Neuronal stem cell (in vitro differentiated cells): ENCODE measurements at regions not wholly inside any gene's neighbourhood (a gene's known extent, or its start where the extent isn't known, plus 50 kb on each side); places are given as distances from the start of the nearest gene placed in this dataset.

Experiments
- DNase-seq: peaks from one replicate; pipeline ENCODE4 v3.0.0-alpha.2; 2013; ENCODE audit warnings: low spot score
- H2AFZ ChIP-seq: one replicate; pipeline ENCODE4 v1.6.1; 2013; ENCODE audit warnings: mild to moderate bottlenecking, low read length, inconsistent platforms
- H2AK5ac ChIP-seq: 2 replicates; pipeline ENCODE4 v1.6.1; 2013; ENCODE audit warnings: low read depth, mild to moderate bottlenecking, inconsistent platforms, low read length, moderate library complexity, mixed read lengths
- H2BK120ac ChIP-seq: 2 replicates; pipeline ENCODE4 v1.6.1; 2013; ENCODE audit warnings: low read depth, mild to moderate bottlenecking, inconsistent platforms, low read length, moderate library complexity, mixed read lengths
- H2BK12ac ChIP-seq: one replicate; pipeline ENCODE4 v1.6.1; 2013; ENCODE audit warnings: low read length, inconsistent platforms
- H2BK15ac ChIP-seq: 2 replicates; pipeline ENCODE4 v1.6.1; 2013; ENCODE audit warnings: mild to moderate bottlenecking, low read length, inconsistent platforms, mixed read lengths
- H2BK5ac ChIP-seq: one replicate; pipeline ENCODE4 v1.6.1; 2013; ENCODE audit warnings: inconsistent platforms, mild to moderate bottlenecking, low read length, moderate library complexity
- H3K14ac ChIP-seq: one replicate; pipeline ENCODE4 v1.6.1; 2013; ENCODE audit warnings: low read length, inconsistent platforms
- H3K18ac ChIP-seq: 2 replicates; pipeline ENCODE4 v1.6.1; 2013; ENCODE audit warnings: low read length, inconsistent platforms
- H3K23ac ChIP-seq: 2 replicates; pipeline ENCODE4 v1.6.1; 2013; ENCODE audit warnings: low read depth, mild to moderate bottlenecking, mixed read lengths, low read length, inconsistent platforms; ENCODE audit not compliant: poor library complexity
- H3K27ac ChIP-seq: replicated peaks from 3 replicates; pipeline ENCODE4 v1.5.1; 2013; ENCODE audit warnings: low read length, inconsistent platforms
- H3K27me3 ChIP-seq, 3 experiments: 2 replicates each; pipeline ENCODE4 v1.6.1; 2013; ENCODE audit warnings: low read length in 3 of 3, mild to moderate bottlenecking in 2 of 3, inconsistent platforms in 1 of 3, low read depth in 1 of 3, mixed read lengths in 1 of 3, moderate library complexity in 1 of 3; ENCODE audit not compliant: control insufficient read depth in 3 of 3, insufficient read depth in 3 of 3
- H3K36me3 ChIP-seq, 2 donors: replicated peaks in 1 of 2; 2 replicates each; pipeline ENCODE4 v1.6.1; 2013; ENCODE audit warnings: low read length in 2 of 2; ENCODE audit not compliant: control insufficient read depth in 2 of 2, insufficient read depth in 2 of 2
- H3K4ac ChIP-seq: 2 replicates; pipeline ENCODE4 v1.6.1; 2013; ENCODE audit warnings: inconsistent platforms, mild to moderate bottlenecking, low read length, moderate library complexity
- H3K4me1 ChIP-seq, 2 donors: 1 replicate in 1 of 2; 2 replicates in 1 of 2; pipeline ENCODE4 v1.6.1; 2013; ENCODE audit warnings: low read length in 2 of 2, low read depth in 1 of 2; ENCODE audit not compliant: control insufficient read depth in 2 of 2, insufficient read depth in 1 of 2
- H3K4me2 ChIP-seq: one replicate; pipeline ENCODE4 v1.6.1; 2013; ENCODE audit warnings: mild to moderate bottlenecking, low read length, inconsistent platforms; ENCODE audit not compliant: insufficient read depth, poor library complexity, severe bottlenecking
- H3K4me3 ChIP-seq, 2 donors: 2 replicates each; pipeline ENCODE4 v1.5.1; 2013; ENCODE audit warnings: low read length in 2 of 2, mild to moderate bottlenecking in 2 of 2, inconsistent platforms in 1 of 2, moderate library complexity in 1 of 2
- H3K79me1 ChIP-seq: one replicate; pipeline ENCODE4 v1.6.1; 2013; ENCODE audit warnings: low read depth, mild to moderate bottlenecking, inconsistent platforms, low read length, moderate library complexity
- H3K9ac ChIP-seq: one replicate; pipeline ENCODE4 v1.6.1; 2013; ENCODE audit warnings: mild to moderate bottlenecking, low read depth, low read length, inconsistent platforms; ENCODE audit not compliant: poor library complexity
- H3K9me3 ChIP-seq, 2 donors: replicated peaks in 1 of 2; 2 replicates each; pipeline versions ENCODE3 to v1.6.1; 2013; ENCODE audit warnings: low read length in 2 of 2, mild to moderate bottlenecking in 2 of 2, inconsistent platforms in 1 of 2, low read depth in 1 of 2, mixed read lengths in 1 of 2, moderate library complexity in 1 of 2; ENCODE audit not compliant: control insufficient read depth in 2 of 2, insufficient read depth in 1 of 2
- H4K8ac ChIP-seq: one replicate; pipeline ENCODE4 v1.6.1; 2013; ENCODE audit warnings: low read depth, mild to moderate bottlenecking, inconsistent platforms, low read length, moderate library complexity
- H4K91ac ChIP-seq: one replicate; pipeline ENCODE4 v1.6.1; 2013; ENCODE audit warnings: low read length, low read depth, mild to moderate bottlenecking, inconsistent platforms; ENCODE audit not compliant: poor library complexity
- WGBS, 2 donors: extraction: QIAGEN DNeasy Blood & Tissue Kit; methylation state at CpG; one replicate each; pipeline ENCODE4 v1.1.7; 2013; ENCODE audit warnings: missing lambda C conversion rate in 2 of 2, mixed read lengths in 1 of 2; ENCODE audit not compliant: insufficient read length in 2 of 2, insufficient replicate concordance in 1 of 2; ENCODE audit errors: extremely low coverage in 2 of 2; 5-methylcytosine and 5-hydroxymethylcytosine counted together

GRCh38 chr2:126817172-126817571 lies 81.5 kb upstream of the TEX51 start:
- Histone ChIP-seq H3K23ac (no peak overlapping the region), H3K9me3 (no peaks in the 10 kb centered on the region), H3K79me1 (no peaks in the 10 kb centered on the region), H3K27me3 (no peaks in the 10 kb centered on the region), H3K36me3 (no peaks in the 10 kb centered on the region), H3K27ac (no peak overlapping the region), H3K9ac (no peak overlapping the region), H4K8ac (no peak overlapping the region), H3K4me2 (no peak overlapping the region), H2AFZ (no peak overlapping the region), H3K4me1 (no peaks in the 10 kb centered on the region), H3K4me3 (no peak overlapping the region), H2BK12ac (no peak overlapping the region), H3K4ac (no peak overlapping the region), H4K91ac (no peak overlapping the region), H2BK5ac (no peak overlapping the region), H2BK120ac (no peak overlapping the region), H3K18ac (no peak overlapping the region), H2BK15ac (no peak overlapping the region), H2AK5ac (no peak overlapping the region), H3K14ac (no peak overlapping the region)
- no CpG with 5 or more reads among the region's 3 CpGs for WGBS, 2 donors
- DNase-seq: no peak

- WGBS, 2 donors: no CpG with 5 or more reads among the region's 8 CpGs
- DNase-seq: no peak
- Histone ChIP-seq H3K9ac (no peak overlapping the region), H3K4me3 (no peak overlapping the region), H2BK15ac (no peak overlapping the region), H3K23ac (no peak overlapping the region), H2AFZ (no peak overlapping the region), H3K14ac (no peak overlapping the region), H3K18ac (no peak overlapping the region), H2BK5ac (no peak overlapping the region), H3K27me3 (no peaks in the 10 kb centered on the region), H2AK5ac (no peak overlapping the region), H4K91ac (no peak overlapping the region), H3K4me2 (no peak overlapping the region), H3K27ac (no peak overlapping the region), H3K79me1 (no peaks in the 10 kb centered on the region), H3K36me3 (no peaks in the 10 kb centered on the region), H4K8ac (no peak overlapping the region), H3K4me1 (no peaks in the 10 kb centered on the region), H3K4ac (no peak overlapping the region), H2BK12ac (no peak overlapping the region), H2BK120ac (no peak overlapping the region), H3K9me3 (no peaks in the 10 kb centered on the region)
Measured at GRCh38 chr2:126822115-126822514, 76.6 kb upstream of the TEX51 start.

- no CpG with 5 or more reads among the region's 5 CpGs for WGBS, 2 donors
- H3K23ac ChIP-seq: no peak overlapping the region
Measured at GRCh38 chr2:126822921-126823320, 75.8 kb upstream of the TEX51 start.

GRCh38 chr2:126823951-126824350 lies 74.7 kb upstream of the TEX51 start:
- Histone ChIP-seq H3K27me3 (no peaks in the 10 kb centered on the region), H2BK5ac (no peak overlapping the region), H3K36me3 (no peaks in the 10 kb centered on the region), H3K4me2 (no peak overlapping the region), H3K9ac (no peak overlapping the region), H2BK15ac (no peak overlapping the region), H2BK12ac (no peak overlapping the region), H3K4me3 (no peak overlapping the region), H4K8ac (no peak overlapping the region), H4K91ac (no peak overlapping the region), H3K27ac (no peak overlapping the region), H3K4me1 (peaks cover 0 to 4% of the 10 kb centered on the region in 2 donors), H3K14ac (no peak overlapping the region), H2AK5ac (no peak overlapping the region), H3K9me3 (no peaks in the 10 kb centered on the region), H3K23ac (no peak overlapping the region), H3K79me1 (no peaks in the 10 kb centered on the region), H3K18ac (no peak overlapping the region), H2AFZ (no peak overlapping the region), H2BK120ac (no peak overlapping the region), H3K4ac (no peak overlapping the region)
- WGBS, 2 donors: no CpG with 5 or more reads among the region's 3 CpGs
- no peak for DNase-seq

More at GRCh38 chr2:126822921-126823320, 75.8 kb upstream of the TEX51 start:
- no peak overlapping the region for H3K9ac ChIP-seq
- H3K14ac ChIP-seq: no peak overlapping the region
- H2AK5ac ChIP-seq: no peak overlapping the region
- H2BK5ac ChIP-seq: no peak overlapping the region
- H3K4ac ChIP-seq: no peak overlapping the region
- H3K27me3 ChIP-seq: no peaks in the 10 kb centered on the region
- peaks cover 0 to 4% of the 10 kb centered on the region in 2 donors for H3K4me1 ChIP-seq
- H3K36me3 ChIP-seq: no peaks in the 10 kb centered on the region
- H3K27ac ChIP-seq: no peak overlapping the region
- no peak overlapping the region for H4K8ac ChIP-seq
- no peak overlapping the region for H2BK12ac ChIP-seq
- H3K4me2 ChIP-seq: no peak overlapping the region
- H3K79me1 ChIP-seq: no peaks in the 10 kb centered on the region
- no peak for DNase-seq
- H3K9me3 ChIP-seq: no peaks in the 10 kb centered on the region
- H3K18ac ChIP-seq: peak overlapping the region; percentile 19
- no peak overlapping the region for H2BK15ac ChIP-seq
- H4K91ac ChIP-seq: no peak overlapping the region
- H2BK120ac ChIP-seq: no peak overlapping the region
- no peak overlapping the region for H3K4me3 ChIP-seq
- H2AFZ ChIP-seq: no peak overlapping the region
